ENCODE measurements at regions not wholly inside any gene's neighbourhood (a gene's known extent, or its start where the extent isn't known, plus 50 kb on each side); places are given as distances from the start of the nearest gene placed in this dataset.
"Not testable (repeated sequence)": the region's sequence is repeated elsewhere in the genome, so short reads cannot be mapped to it uniquely, and the experiment has no call there.

DNA sequence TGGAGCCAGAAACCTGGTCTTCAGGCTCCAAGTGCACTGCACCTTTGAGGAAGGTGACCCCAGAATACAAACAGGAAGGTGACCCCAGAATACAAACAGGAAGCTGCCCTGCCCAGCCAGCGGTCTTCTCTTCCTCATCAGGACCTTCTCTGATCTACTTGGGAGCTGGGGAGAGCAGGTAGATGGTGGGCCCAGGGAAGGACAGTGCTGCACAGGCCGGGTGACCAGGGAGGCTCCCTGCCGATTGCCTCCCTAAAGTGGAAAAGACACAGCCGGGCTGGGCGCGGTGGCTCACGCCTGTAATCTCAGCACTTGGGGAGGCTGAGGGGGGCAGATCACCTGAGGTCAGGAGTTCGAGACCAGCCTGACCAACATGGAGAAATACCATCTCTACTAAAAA is 151.8 kb upstream of the CHST15 start:
- Histone ChIP-seq H3K27me3 (no peaks in the 10 kb centered on the region), H3K9me3 (no peaks in the 10 kb centered on the region), H3K9ac (ENCODE audit: low read depth in 2 of 2, low read length in 2 of 2) (no peak overlapping the region), H3K4me1 (no peaks in the 10 kb centered on the region), H3K27ac (no peak overlapping the region), H3K4me3 (no peak overlapping the region), H3K36me3 (no peaks in the 10 kb centered on the region)
- TF ChIP-seq, protein P1, sequence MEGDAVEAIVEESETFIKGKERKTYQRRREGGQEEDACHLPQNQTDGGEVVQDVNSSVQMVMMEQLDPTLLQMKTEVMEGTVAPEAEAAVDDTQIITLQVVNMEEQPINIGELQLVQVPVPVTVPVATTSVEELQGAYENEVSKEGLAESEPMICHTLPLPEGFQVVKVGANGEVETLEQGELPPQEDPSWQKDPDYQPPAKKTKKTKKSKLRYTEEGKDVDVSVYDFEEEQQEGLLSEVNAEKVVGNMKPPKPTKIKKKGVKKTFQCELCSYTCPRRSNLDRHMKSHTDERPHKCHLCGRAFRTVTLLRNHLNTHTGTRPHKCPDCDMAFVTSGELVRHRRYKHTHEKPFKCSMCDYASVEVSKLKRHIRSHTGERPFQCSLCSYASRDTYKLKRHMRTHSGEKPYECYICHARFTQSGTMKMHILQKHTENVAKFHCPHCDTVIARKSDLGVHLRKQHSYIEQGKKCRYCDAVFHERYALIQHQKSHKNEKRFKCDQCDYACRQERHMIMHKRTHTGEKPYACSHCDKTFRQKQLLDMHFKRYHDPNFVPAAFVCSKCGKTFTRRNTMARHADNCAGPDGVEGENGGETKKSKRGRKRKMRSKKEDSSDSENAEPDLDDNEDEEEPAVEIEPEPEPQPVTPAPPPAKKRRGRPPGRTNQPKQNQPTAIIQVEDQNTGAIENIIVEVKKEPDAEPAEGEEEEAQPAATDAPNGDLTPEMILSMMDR (IDR thresholded peaks at IDR 0.05): no peak
- intact Hi-C loops (cut with DNase I): no loop called here
- DNase-seq: no peak

DNA sequence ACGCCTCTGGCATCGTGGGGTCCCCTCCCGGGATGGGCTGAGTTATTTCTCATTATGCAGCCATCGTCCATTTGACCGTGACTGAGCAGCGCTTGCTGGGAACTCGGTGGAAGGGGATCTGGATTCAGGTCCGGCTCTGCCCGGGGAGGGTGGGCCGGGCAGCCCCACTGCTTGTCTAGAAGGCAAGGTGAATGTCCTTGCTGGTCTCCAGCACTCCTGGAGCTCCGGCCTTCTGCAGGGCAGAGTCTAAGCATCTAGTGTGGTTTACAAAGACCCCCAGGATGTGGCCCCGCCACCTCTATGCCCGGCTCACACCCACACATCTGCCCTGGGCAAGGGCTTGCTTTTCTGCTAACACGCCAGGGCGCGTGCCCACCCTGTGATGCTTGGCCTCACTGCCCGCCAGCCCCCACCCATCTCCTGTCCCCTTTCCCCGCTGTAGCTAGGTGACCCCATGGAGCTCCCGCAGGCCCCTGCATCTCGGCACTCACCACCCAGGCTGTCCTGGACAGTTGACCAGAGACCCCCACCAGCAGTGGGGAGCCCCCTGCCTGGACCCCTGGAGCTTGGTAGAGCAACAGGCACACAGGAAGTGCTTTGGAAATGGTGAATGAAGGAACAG is 151.0 kb upstream of the CHST15 start:
- H3K27me3 ChIP-seq: no peaks in the 10 kb centered on the region
- H3K9me3 ChIP-seq: no peaks in the 10 kb centered on the region
- DNase-seq: no peak

DNA sequence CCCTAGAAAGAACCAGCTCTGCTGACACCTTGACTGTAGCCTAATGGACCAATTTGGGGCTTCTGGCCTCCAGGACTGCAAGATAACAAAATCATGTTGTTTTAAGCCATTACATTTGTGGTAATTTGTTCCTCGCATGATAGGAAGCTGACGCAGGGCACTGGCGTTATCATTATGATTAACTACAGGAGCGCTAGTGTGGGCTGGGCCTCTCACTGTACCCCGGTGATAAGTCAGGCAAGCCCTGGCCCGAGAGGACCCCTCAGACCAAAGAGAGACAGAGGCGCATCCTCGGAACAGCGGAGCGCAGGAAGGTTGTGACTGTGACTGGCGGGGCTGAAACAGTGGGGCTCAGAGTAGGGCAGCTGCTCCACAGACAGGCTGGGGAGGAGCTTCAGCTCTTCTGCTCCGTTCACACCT is 150.3 kb upstream of the CHST15 start:
- DNase-seq: no peak
- Histone ChIP-seq H3K27me3 (no peaks in the 10 kb centered on the region), H3K36me3 (no peaks in the 10 kb centered on the region), H3K4me1 (no peaks in the 10 kb centered on the region), H3K9ac (ENCODE audit: low read depth in 2 of 2, low read length in 2 of 2) (no peak overlapping the region), H3K4me3 (no peak overlapping the region), H3K9me3 (no peaks in the 10 kb centered on the region), H3K27ac (no peak overlapping the region)
- TF ChIP-seq, protein P1 (IDR thresholded peaks at IDR 0.05): no peak
- intact Hi-C loops (cut with DNase I): no loop called here

More for the DNA sequence above, 151.0 kb upstream of the CHST15 start:
- TF ChIP-seq, protein P1 (IDR thresholded peaks at IDR 0.05): no peak
- intact Hi-C loops (cut with DNase I): no loop called here
- H3K4me1 ChIP-seq: no peaks in the 10 kb centered on the region
- no peak overlapping the region for H3K27ac ChIP-seq
- H3K4me3 ChIP-seq: no peak overlapping the region
- H3K9ac ChIP-seq (ENCODE audit: low read depth in 2 of 2, low read length in 2 of 2): no peak overlapping the region
- no peaks in the 10 kb centered on the region for H3K36me3 ChIP-seq

DNA sequence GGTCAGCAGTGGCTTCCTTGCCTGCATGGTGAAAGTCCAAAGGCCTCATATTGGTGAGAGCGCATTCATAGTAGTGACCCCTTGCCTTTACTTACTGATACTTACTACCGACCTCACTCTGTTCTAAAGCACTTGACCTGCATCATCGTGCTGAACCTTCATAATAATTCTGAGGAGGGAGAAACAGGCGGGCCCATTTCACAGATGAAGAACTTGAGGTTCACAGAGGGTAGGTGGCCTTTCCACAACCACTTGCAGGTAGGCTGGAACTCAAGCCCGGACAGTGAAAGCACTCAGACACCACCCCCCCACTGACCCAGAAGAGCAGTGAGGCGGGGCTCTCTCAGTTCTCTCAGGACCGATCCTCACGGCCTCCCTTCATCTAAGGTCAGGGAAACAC is 149.4 kb upstream of the CHST15 start:
- Histone ChIP-seq H3K27ac (no peak overlapping the region), H3K9ac (ENCODE audit: low read depth in 2 of 2, low read length in 2 of 2) (no peak overlapping the region), H3K9me3 (no peaks in the 10 kb centered on the region), H3K36me3 (no peaks in the 10 kb centered on the region), H3K27me3 (no peaks in the 10 kb centered on the region), H3K4me3 (no peak overlapping the region), H3K4me1 (no peaks in the 10 kb centered on the region)
- DNase-seq: no peak
- TF ChIP-seq, protein P1 (IDR thresholded peaks at IDR 0.05): no peak
- intact Hi-C loops (cut with DNase I): no loop called here

DNA sequence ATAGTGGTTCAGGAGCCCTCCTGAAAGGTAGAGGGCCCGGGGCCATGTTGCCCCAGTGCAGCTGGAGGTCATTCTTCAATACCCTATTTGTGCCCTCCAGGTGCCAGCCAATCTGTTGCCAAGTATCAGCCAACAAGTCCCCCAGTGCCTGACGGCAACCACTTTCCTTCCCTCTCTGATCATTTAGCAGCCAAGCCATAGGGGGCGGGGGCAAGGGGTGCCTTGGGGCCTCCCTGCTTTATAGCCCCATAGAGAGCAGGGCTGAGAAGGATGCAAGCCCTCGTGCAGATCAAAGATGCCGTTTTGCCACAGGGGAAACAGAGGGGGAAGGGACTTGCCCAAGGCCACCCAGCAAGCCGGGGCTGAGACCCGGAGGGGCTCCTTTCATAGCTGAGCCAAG is 149.0 kb upstream of the CHST15 start:
- H3K27ac ChIP-seq: no peak overlapping the region

DNA sequence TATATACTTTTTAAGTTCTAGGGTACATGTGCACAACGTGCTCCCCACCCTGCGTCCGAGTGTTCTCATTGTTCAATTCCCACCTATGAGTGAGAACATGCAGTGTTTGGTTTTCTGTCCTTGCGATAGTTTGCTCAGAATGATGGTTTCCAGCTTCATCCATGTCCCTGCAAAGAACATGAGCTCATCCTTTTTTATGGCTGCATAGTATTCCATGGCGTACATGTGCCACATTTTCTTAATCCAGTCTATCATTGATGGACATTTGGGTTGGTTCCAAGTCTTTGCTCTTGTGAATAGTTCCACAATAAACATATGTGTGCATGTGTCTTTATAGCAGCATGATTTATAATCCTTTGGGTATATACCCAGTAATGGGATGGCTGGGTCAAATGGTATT is 148.1 kb upstream of the CHST15 start:
- H3K36me3 ChIP-seq; DNase-seq; H3K27me3 ChIP-seq; H3K4me1 ChIP-seq; intact Hi-C loops (cut with DNase I); H3K9ac ChIP-seq (ENCODE audit: low read depth in 2 of 2, low read length in 2 of 2); H3K27ac ChIP-seq; H3K9me3 ChIP-seq; H3K4me3 ChIP-seq: not testable (repeated sequence)

More for the DNA sequence above, 149.0 kb upstream of the CHST15 start:
- intact Hi-C loops (cut with DNase I): no loop called here
- no peaks in the 10 kb centered on the region for H3K9me3 ChIP-seq
- no peak overlapping the region for H3K9ac ChIP-seq (ENCODE audit: low read depth in 2 of 2, low read length in 2 of 2)
- TF ChIP-seq, protein P1 (IDR thresholded peaks at IDR 0.05): no peak
- H3K36me3 ChIP-seq: no peaks in the 10 kb centered on the region
- no peaks in the 10 kb centered on the region for H3K4me1 ChIP-seq
- H3K27me3 ChIP-seq: no peaks in the 10 kb centered on the region
- no peak overlapping the region for H3K4me3 ChIP-seq
- DNase-seq: no peak

All from colonic mucosa (tissue), 4 donors.